Hepatocyte (in vitro differentiated cells): ENCODE measurements at regions not wholly inside any gene's neighbourhood (a gene's known extent, or its start where the extent isn't known, plus 50 kb on each side); places are given as distances from the start of the nearest gene placed in this dataset.

ENCODE experiments used
- DNase-seq: peaks from one replicate; pipeline ENCODE4 v3.0.0-alpha.2; 2016; ENCODE audit warnings: low spot score
- H2AFZ ChIP-seq: fragments of 200-600 bp; sonication (generic); 2 replicates; pipeline ENCODE4 v1.6.0; 2016; ENCODE audit warnings: antibody characterized with exemption, mild to moderate bottlenecking
- H3K27ac ChIP-seq: fragments of 200-600 bp; sonication (generic); 2 replicates; pipeline ENCODE4 v1.5.1; 2016; ENCODE audit warnings: mild to moderate bottlenecking
- H3K27me3 ChIP-seq: fragments of 200-600 bp; sonication (generic); 2 replicates; pipeline ENCODE4 v1.6.1; 2016
- H3K36me3 ChIP-seq: fragments of 200-600 bp; sonication (generic); replicated peaks from 2 replicates; pipeline ENCODE4 v1.5.1; 2016; ENCODE audit warnings: low read depth; ENCODE audit not compliant: insufficient read depth
- H3K4me1 ChIP-seq: fragments of 200-600 bp; sonication (generic); 2 replicates; pipeline ENCODE4 v1.5.1; 2016; ENCODE audit warnings: mild to moderate bottlenecking, moderate library complexity; ENCODE audit not compliant: insufficient read depth
- H3K4me2 ChIP-seq: fragments of 200-600 bp; sonication (generic); 2 replicates; pipeline ENCODE4 v1.6.0; 2016
- H3K4me3 ChIP-seq: fragments of 200-600 bp; sonication (generic); 2 replicates; pipeline ENCODE4 v1.5.1; 2016; ENCODE audit warnings: mild to moderate bottlenecking
- H3K79me2 ChIP-seq: fragments of 200-600 bp; sonication (generic); 2 replicates; pipeline ENCODE4 v1.6.0; 2017; ENCODE audit warnings: mild to moderate bottlenecking
- H3K9me2 ChIP-seq: fragments of 200-600 bp; sonication (generic); replicated peaks from 2 replicates; pipeline ENCODE4 v1.6.0; 2017; ENCODE audit warnings: mild to moderate bottlenecking; ENCODE audit not compliant: insufficient read depth
- H3K9me3 ChIP-seq: fragments of 200-600 bp; sonication (generic); 2 replicates; pipeline ENCODE4 v1.5.1; 2016; ENCODE audit warnings: low read depth, mild to moderate bottlenecking
- H4K20me1 ChIP-seq: fragments of 200-600 bp; sonication (generic); 2 replicates; pipeline ENCODE4 v1.6.0; 2016; ENCODE audit warnings: mild to moderate bottlenecking; ENCODE audit not compliant: insufficient read depth, poor library complexity, severe bottlenecking
- EZH2 ChIP-seq: fragments of 200-600 bp; sonication (generic); IDR thresholded peaks from 2 replicates; pipeline ENCODE4 v1.6.1; 2016; ENCODE audit warnings: antibody characterized with exemption, mild to moderate bottlenecking, borderline replicate concordance
- EZH2phosphoT487 ChIP-seq: fragments of 200-600 bp; sonication (generic); IDR thresholded peaks from one replicate; pipeline ENCODE4 v1.6.1; 2018; ENCODE audit warnings: antibody characterized with exemption, mild to moderate bottlenecking, low read depth, moderate library complexity; ENCODE audit not compliant: unreplicated experiment, severe bottlenecking
- WGBS: methylation state at CpG from one replicate; pipeline ENCODE4 v1.1.6; 2016; ENCODE audit warnings: low lambda C conversion rate; ENCODE audit errors: missing lambda C conversion rate; 5-methylcytosine and 5-hydroxymethylcytosine counted together
- TF ChIP-seq, protein P1 (sequence below): fragments of 200-600 bp; sonication (generic); IDR thresholded peaks from 2 replicates; pipeline ENCODE4 v1.5.1; 2016; ENCODE audit warnings: antibody characterized with exemption, mild to moderate bottlenecking; ENCODE audit not compliant: poor library complexity

DNA sequence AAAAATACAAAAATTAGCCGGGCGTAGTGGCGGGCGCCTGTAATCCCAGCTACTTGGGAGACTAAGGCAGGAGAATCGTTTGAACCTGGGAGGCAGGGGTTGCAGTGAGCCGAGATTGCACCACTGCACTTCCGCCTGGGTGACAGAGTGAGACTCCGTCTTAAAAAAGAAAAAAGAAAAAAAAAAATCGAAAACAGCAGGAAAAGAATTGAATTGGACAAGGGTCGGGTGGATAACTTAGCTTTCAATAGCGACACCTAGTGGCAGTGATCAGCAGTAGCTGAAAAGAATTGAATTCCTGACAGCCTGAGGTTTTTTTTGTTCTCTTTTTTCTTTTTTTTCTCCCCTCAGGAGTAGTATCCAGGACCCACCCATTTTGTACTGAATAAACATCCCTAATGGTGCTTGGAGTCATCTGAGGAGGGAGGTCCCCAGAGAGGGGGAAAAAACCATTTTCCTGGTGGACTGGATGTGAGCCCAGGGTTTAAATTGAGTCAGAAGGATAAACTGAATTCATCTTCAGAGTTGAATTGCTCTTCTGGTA lies 55.1 kb downstream of the CYCS start:
- Histone ChIP-seq H3K9me2 (no peaks in the 10 kb centered on the region), H3K4me2 (peak overlapping the region; percentile 59)

DNA sequence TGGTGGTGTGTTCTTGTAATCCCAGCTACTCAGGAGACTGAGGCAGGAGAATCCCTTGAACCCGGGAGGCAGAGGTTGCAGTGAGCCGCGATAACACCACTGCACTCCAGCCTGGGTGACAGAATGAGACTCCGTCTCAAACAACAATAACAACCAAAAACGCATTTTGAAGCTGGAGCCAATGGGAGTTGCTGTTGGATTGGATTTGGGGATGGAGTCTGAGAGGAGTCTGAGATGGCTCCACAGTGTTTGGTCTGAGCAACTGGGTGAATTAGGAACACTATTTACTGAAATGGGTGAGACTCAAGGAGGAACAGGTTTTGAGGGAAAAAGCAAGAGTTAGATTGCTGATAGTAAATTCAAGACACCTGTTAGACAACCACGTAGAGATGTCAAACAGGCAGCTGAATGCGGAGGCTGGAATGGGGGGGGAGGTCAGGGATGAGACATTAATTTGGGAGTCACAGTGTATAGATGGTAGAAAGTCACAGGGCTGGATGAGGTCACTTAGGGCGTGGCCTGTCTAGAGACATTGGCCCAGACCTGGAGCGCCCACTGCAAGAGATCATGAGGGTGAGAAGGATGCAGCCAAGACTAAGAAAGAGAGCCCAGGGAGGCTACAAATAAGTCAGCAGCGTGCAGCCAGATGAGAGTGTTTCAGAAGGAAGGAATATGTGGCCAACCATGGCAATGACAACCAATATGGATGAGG lies 56.4 kb downstream of the CYCS start:
- Histone ChIP-seq H3K27ac (no peak overlapping the region), H3K36me3 (no peaks in the 10 kb centered on the region), H3K4me2 (no peak overlapping the region), H2AFZ (no peak overlapping the region), H4K20me1 (no peaks in the 10 kb centered on the region), H3K4me1 (no peaks in the 10 kb centered on the region), H3K27me3 (no peaks in the 10 kb centered on the region), H3K4me3 (no peak overlapping the region), H3K9me2 (no peaks in the 10 kb centered on the region), H3K79me2 (no peaks in the 10 kb centered on the region), H3K9me3 (no peaks in the 10 kb centered on the region)
- TF ChIP-seq EZH2 (no peak), EZH2phosphoT487 (no peak)
- TF ChIP-seq, protein P1, sequence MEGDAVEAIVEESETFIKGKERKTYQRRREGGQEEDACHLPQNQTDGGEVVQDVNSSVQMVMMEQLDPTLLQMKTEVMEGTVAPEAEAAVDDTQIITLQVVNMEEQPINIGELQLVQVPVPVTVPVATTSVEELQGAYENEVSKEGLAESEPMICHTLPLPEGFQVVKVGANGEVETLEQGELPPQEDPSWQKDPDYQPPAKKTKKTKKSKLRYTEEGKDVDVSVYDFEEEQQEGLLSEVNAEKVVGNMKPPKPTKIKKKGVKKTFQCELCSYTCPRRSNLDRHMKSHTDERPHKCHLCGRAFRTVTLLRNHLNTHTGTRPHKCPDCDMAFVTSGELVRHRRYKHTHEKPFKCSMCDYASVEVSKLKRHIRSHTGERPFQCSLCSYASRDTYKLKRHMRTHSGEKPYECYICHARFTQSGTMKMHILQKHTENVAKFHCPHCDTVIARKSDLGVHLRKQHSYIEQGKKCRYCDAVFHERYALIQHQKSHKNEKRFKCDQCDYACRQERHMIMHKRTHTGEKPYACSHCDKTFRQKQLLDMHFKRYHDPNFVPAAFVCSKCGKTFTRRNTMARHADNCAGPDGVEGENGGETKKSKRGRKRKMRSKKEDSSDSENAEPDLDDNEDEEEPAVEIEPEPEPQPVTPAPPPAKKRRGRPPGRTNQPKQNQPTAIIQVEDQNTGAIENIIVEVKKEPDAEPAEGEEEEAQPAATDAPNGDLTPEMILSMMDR = no peak
- WGBS = 86% methylated on average over 10 of the region's 10 CpGs
- DNase-seq = no peak

More for the DNA sequence above, 55.1 kb downstream of the CYCS start:
- Histone ChIP-seq H3K79me2 (no peaks in the 10 kb centered on the region), H2AFZ (peak overlapping the region; percentile 19), H3K27ac (no peak overlapping the region), H3K9me3 (no peaks in the 10 kb centered on the region), H3K4me1 (no peaks in the 10 kb centered on the region), H4K20me1 (no peaks in the 10 kb centered on the region), H3K4me3 (no peak overlapping the region), H3K36me3 (no peaks in the 10 kb centered on the region), H3K27me3 (no peaks in the 10 kb centered on the region)
- no peak for TF ChIP-seq EZH2phosphoT487
- TF ChIP-seq, protein P1 = peak; percentile 96
- 30% methylated on average over 11 of the region's 11 CpGs for WGBS
- DNase-seq = peak; percentile 86

DNA sequence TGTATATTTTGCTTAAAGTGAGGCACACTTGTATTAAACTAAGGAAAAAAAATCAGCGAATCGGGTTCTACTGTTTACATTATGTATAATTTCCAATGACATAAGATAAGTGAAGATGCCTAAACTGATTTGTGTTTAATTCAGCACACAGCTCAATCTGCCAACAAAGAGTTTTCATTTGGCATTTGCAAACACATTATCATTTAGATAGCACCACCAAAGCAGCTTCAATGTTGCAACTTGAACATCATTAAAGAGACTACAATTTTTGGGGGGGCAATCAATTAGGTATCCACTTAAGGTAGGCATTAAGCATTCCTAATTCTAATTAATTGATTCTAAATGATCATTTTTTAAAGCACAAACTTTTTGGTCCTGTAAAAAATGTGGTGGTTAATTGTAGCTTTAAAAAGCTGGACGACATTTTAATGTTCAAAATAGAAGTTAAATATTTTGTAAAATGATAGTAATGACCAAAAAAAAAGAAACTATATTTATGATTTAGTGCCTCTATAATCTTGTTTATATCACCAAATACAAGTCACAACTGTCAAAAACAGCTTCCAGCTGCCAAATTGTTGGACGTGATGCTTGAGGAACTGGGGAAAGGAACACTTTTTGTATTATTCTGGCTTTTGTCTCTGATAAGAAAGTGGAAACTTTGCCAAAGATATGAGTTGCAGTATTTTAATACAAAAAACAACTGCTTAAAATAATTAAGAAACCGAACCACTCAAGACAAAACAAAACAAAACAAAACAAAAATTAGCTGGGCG lies 57.1 kb downstream of the CYCS start:
- H3K4me2 ChIP-seq = no peak overlapping the region
- no peaks in the 10 kb centered on the region for H3K9me3 ChIP-seq
- WGBS = 74% methylated on average over 6 of the region's 6 CpGs
- no peak for TF ChIP-seq EZH2phosphoT487
- no peak for TF ChIP-seq EZH2
- TF ChIP-seq, protein P1 = no peak
- no peaks in the 10 kb centered on the region for H3K27me3 ChIP-seq
- no peaks in the 10 kb centered on the region for H3K9me2 ChIP-seq
- no peak for DNase-seq
- H3K4me3 ChIP-seq = no peak overlapping the region
- no peak overlapping the region for H3K27ac ChIP-seq
- no peaks in the 10 kb centered on the region for H3K36me3 ChIP-seq
- H3K4me1 ChIP-seq = no peaks in the 10 kb centered on the region
- no peaks in the 10 kb centered on the region for H3K79me2 ChIP-seq
- H2AFZ ChIP-seq = no peak overlapping the region
- H4K20me1 ChIP-seq = no peaks in the 10 kb centered on the region
